Astrocyte of the spinal cord (primary cell): ENCODE measurements at regions not wholly inside any gene's neighbourhood (a gene's known extent, or its start where the extent isn't known, plus 50 kb on each side); places are given as distances from the start of the nearest gene placed in this dataset.
"Not testable (repeated sequence)": the region's sequence is repeated elsewhere in the genome, so short reads cannot be mapped to it uniquely, and the experiment has no call there.

Source experiments
- DNase-seq: peaks from one replicate; pipeline ENCODE4 v3.0.0; 2011; ENCODE audit warnings: low read depth, low spot score
- H3K4me3 ChIP-seq: 2 replicates; pipeline ENCODE4 v1.5.1; 2011; ENCODE audit warnings: low read depth, mild to moderate bottlenecking, low read length, moderate library complexity
- in situ Hi-C: cut with HindIII; loops from 2 replicates; pipeline ENCODE4 v1.10.0; 2017; ENCODE audit warnings: low sequenced_read_pairs
- TF ChIP-seq, protein P1 (sequence below): IDR thresholded peaks from 2 replicates; pipeline ENCODE4 v1.5.1; 2012; ENCODE audit warnings: low read depth, mild to moderate bottlenecking, low read length, inconsistent platforms

DNA sequence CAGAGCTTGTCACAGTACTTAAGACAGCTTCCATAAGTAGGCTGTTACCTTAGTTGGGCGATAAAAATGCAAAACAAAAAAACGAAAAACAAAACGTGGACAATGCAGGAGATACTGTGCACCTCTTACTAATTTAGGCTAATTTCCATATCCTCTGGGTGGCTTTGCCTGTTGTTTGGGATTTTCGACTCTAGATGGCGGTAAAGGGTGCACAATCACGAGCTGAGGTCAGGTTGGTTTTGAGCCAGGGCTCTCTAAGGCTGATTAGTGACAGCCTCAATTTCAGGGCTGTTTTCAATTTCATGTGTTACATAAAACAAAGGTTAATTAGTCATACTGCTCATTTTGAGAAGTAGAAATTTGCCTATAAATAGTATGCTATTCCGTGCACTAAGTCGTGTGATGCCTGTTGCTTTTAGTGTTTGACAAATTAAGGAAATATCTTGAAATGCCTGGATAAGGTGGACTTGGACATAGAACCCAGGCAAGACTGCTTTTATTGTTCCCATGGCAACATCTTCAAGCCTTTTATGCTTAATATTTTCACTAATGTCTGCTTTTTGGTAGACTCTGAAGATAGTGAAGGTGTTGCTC lies 493.1 kb downstream of the SOCS6 start:
- DNase-seq, result peak; percentile 18
- TF ChIP-seq, protein P1, sequence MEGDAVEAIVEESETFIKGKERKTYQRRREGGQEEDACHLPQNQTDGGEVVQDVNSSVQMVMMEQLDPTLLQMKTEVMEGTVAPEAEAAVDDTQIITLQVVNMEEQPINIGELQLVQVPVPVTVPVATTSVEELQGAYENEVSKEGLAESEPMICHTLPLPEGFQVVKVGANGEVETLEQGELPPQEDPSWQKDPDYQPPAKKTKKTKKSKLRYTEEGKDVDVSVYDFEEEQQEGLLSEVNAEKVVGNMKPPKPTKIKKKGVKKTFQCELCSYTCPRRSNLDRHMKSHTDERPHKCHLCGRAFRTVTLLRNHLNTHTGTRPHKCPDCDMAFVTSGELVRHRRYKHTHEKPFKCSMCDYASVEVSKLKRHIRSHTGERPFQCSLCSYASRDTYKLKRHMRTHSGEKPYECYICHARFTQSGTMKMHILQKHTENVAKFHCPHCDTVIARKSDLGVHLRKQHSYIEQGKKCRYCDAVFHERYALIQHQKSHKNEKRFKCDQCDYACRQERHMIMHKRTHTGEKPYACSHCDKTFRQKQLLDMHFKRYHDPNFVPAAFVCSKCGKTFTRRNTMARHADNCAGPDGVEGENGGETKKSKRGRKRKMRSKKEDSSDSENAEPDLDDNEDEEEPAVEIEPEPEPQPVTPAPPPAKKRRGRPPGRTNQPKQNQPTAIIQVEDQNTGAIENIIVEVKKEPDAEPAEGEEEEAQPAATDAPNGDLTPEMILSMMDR, result peak; percentile 67
- in situ Hi-C loops, result no loop called here
- no peak overlapping the region for H3K4me3 ChIP-seq

DNA sequence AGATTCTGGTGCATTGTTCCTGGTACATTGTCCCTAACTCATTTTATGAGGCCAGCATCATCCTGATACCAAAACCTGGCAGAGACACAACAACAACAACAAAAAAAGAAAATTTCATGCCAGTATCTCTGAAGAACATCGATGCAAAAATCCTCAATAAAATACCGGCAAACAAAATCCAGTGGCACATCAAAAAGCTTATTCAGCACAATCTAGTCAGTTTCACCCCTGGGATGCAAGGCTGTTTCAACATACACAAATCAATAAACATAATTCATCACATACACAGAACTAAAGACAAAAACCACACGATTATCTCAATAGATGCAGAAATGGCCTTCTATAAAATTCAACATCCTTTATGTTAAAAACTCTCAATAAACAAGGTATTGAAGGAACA lies 477.4 kb downstream of the SOCS6 start:
- in situ Hi-C loops, DNase-seq, H3K4me3 ChIP-seq: not testable (repeated sequence)

DNA sequence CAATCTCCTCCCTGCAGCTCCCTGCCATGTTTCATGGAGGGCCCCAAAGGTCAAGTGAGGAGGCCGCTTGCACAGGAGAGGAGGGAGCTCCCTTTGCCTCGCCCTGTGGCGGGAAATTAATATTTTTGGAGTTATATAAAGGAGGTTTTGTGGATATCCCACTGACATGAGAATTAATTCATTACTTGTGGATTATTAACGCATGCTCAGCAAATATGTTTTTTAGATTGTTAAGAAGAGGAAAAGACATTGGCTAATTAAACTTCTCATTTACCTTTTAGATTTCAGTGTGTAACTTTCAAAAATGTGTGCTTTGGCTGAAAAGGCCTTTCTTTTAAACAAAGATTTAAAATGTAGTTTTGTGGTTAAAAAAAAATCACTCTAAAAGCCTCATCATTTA lies 474.0 kb downstream of the SOCS6 start:
- H3K4me3 ChIP-seq, result no peak overlapping the region
- DNase-seq, result no peak
- in situ Hi-C loops, result no loop called here
- TF ChIP-seq, protein P1, result no peak

DNA sequence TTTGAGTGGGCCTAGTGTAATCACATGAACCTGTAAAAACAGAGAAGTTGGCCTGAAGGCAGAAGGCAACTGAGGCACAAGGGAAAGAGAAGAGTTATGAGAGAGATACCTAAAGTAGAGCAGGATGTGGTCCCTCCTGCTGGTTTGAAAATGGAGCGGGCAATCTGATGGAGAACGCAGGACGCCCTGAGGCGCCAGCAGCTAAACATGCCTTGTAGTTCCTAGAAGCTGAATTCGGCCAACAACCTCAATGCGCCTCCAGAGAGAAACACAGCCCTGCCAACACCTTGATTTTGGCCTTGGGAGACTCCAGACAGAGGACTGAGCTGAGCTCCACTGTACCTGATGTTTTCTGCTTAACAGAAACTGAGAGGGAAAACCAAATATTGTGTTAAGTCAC lies 469.9 kb downstream of the SOCS6 start:
- DNase-seq, result no peak
- in situ Hi-C loops, result no loop called here
- TF ChIP-seq, protein P1, result no peak
- H3K4me3 ChIP-seq, result no peak overlapping the region

DNA sequence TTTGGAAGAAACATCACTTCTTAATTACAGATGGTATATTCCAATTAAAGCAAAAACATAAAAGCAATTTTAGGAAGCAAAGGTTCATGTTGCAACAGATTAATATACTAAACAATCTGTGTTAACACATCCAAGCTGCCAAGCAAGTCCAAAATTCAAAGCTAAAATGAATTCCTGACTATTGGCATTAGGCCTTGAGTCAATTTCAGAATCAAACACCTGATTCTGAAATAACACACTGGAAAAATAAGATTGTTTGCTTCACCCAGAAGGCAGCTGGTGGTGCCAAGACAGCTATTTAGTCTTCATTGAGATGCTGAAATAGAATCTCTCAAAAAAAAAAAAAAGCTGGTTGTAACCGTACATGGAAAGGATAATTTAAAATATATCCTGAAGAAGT lies 465.6 kb downstream of the SOCS6 start:
- TF ChIP-seq, protein P1, result no peak
- no peak for DNase-seq
- no peak overlapping the region for H3K4me3 ChIP-seq
- in situ Hi-C loops, result no loop called here

DNA sequence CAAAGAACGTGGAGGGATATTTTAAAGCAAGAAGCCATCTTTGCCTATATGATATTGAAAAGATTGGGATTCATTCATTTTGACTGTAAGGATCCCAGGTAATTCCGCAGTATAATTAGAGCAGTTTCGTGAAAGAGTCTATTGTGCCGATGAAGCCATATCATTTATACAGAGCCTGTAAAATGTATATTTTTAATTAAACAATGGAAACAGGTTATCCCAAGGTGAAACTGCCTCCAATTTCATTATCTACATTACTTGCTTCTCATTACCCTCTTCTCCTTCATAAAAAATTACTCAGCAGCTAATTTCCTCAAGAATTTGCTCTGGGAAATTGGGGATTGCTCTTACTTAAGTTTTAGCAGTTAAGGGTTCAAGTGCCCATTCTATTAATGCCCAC lies 444.1 kb downstream of the SOCS6 start:
- DNase-seq, result no peak
- in situ Hi-C loops, result no loop called here
- no peak overlapping the region for H3K4me3 ChIP-seq
- TF ChIP-seq, protein P1, result no peak

DNA sequence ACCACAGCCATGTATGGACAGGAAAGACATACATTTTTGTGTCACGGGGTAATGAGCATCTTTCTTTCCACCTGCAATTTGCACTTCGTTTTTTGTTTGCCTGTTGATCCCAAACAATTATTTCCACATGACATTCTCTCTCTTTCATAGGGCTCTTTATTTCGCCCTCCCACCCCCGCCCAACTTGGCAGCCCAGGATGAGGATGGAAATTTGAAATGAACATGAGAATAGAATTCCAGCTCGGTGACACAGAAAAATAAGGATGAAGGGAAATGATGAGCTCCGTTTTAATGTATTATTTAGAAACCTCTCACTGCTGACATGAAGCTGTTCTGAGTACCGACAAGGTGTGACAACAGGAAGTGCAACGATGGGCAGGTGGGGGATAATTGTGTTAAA lies 443.3 kb downstream of the SOCS6 start:
- in situ Hi-C loops, result no loop called here
- DNase-seq, result no peak
- H3K4me3 ChIP-seq, result no peak overlapping the region
- TF ChIP-seq, protein P1, result no peak
